ENCODE measurements at regions not wholly inside any gene's neighbourhood (a gene's known extent, or its start where the extent isn't known, plus 50 kb on each side); places are given as distances from the start of the nearest gene placed in this dataset.

- Histone ChIP-seq H3K36me3 (ENCODE audit: insufficient read depth, low read length) (peaks cover 22% of the 10 kb centered on the region; the same call in 1 of the 2 replicates), H2AFZ (ENCODE audit: low read length) (no peak overlapping the region), H4K20me1 (ENCODE audit: insufficient read depth, low read length) (no peaks in the 10 kb centered on the region), H3K27ac (ENCODE audit: low read depth, low read length, poor library complexity, severe bottlenecking) (no peak overlapping the region), H3K4me3 (ENCODE audit: low read depth, low read length, poor library complexity, severe bottlenecking) (no peak overlapping the region), H3K9me2 (ENCODE audit: insufficient read depth, low read length) (no peaks in the 10 kb centered on the region), H3K4me2 (ENCODE audit: low read length) (no peak overlapping the region), H3K4me1 (ENCODE audit: insufficient read depth, low read length, poor library complexity, severe bottlenecking) (peaks cover 27% of the 10 kb centered on the region), H3K79me2 (ENCODE audit: insufficient read depth, low read depth, low read length) (peaks cover 10% of the 10 kb centered on the region; the same call in 1 of the 2 replicates), H3K9me3 (ENCODE audit: low read length) (peaks cover 20% of the 10 kb centered on the region)
- DNase-seq (ENCODE audit: low spot score): no peak
- intact Hi-C loops (cut with micrococcal nuclease; ENCODE audit: unreplicated experiment): no loop called here
- POLR2A ChIA-PET: no interaction called here
- CTCF ChIA-PET (ENCODE audit: unreplicated experiment): no interaction called here
- no TSS peak for BruUV-seq (replicated peaks)
- TF ChIP-seq CTCF (conservative IDR thresholded peaks at IDR 0.05; ENCODE audit: low read length) (no peak), EZH2phosphoT487 (IDR thresholded peaks at IDR 0.05; ENCODE audit: borderline replicate concordance, low read depth, low read length) (no peak)
Observed at GRCh38 chr7:25944777-25945515, 207.1 kb upstream of the NFE2L3 start.

DNA sequence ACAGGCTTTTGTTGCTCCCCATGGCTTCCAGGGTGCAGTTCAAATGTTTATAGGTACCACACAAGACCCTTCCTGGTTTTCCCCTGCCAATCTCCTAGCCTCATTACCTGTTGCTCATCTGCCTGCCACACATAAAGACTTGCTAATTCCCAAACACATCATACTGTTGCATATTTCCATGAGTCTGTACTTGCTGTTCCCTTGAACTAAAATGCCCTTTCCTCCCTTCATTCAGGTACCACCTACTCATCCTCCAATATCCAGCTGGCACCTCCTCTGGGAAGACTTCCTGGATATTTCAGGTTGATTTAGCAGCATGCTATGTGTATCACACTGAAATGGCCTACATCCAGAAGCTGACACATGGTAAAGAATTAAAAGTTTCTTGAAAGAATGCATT, 206.4 kb upstream of the NFE2L3 start:
- Histone ChIP-seq H3K4me1 (ENCODE audit: insufficient read depth, low read length, poor library complexity, severe bottlenecking) (peaks cover 30% of the 10 kb centered on the region), H3K79me2 (ENCODE audit: insufficient read depth, low read depth, low read length) (peaks cover 14% of the 10 kb centered on the region; the same call in 1 of the 2 replicates), H3K9me2 (ENCODE audit: insufficient read depth, low read length) (no peaks in the 10 kb centered on the region), H4K20me1 (ENCODE audit: insufficient read depth, low read length) (no peaks in the 10 kb centered on the region), H3K4me3 (ENCODE audit: low read depth, low read length, poor library complexity, severe bottlenecking) (no peak overlapping the region), H3K9me3 (ENCODE audit: low read length) (peaks cover 20% of the 10 kb centered on the region), H3K4me2 (ENCODE audit: low read length) (no peak overlapping the region), H3K36me3 (ENCODE audit: insufficient read depth, low read length) (peaks cover 22% of the 10 kb centered on the region; the same call in 1 of the 2 replicates), H3K27ac (ENCODE audit: low read depth, low read length, poor library complexity, severe bottlenecking) (no peak overlapping the region), H2AFZ (ENCODE audit: low read length) (no peak overlapping the region)
- intact Hi-C loops (cut with micrococcal nuclease; ENCODE audit: unreplicated experiment): no loop called here
- ChIA-PET POLR2A (no interaction called here), CTCF (ENCODE audit: unreplicated experiment) (no interaction called here)
- DNase-seq (ENCODE audit: low spot score): no peak
- no TSS peak for BruUV-seq (replicated peaks)
- TF ChIP-seq CTCF (conservative IDR thresholded peaks at IDR 0.05; ENCODE audit: low read length): no peak
- TF ChIP-seq EZH2phosphoT487 (IDR thresholded peaks at IDR 0.05; ENCODE audit: borderline replicate concordance, low read depth, low read length): no peak

GRCh38 chr7:25946181-25946580, 205.8 kb upstream of the NFE2L3 start:
- Histone ChIP-seq H4K20me1 (ENCODE audit: insufficient read depth, low read length) (no peaks in the 10 kb centered on the region), H3K4me3 (ENCODE audit: low read depth, low read length, poor library complexity, severe bottlenecking) (no peak overlapping the region), H3K9me2 (ENCODE audit: insufficient read depth, low read length) (no peaks in the 10 kb centered on the region), H3K4me1 (ENCODE audit: insufficient read depth, low read length, poor library complexity, severe bottlenecking) (peaks cover 30% of the 10 kb centered on the region), H3K79me2 (ENCODE audit: insufficient read depth, low read depth, low read length) (peaks cover 14% of the 10 kb centered on the region; the same call in 1 of the 2 replicates), H3K27ac (ENCODE audit: low read depth, low read length, poor library complexity, severe bottlenecking) (no peak overlapping the region), H2AFZ (ENCODE audit: low read length) (no peak overlapping the region), H3K36me3 (ENCODE audit: insufficient read depth, low read length) (peaks cover 22% of the 10 kb centered on the region; the same call in 1 of the 2 replicates), H3K9me3 (ENCODE audit: low read length) (peaks cover 20% of the 10 kb centered on the region), H3K4me2 (ENCODE audit: low read length) (no peak overlapping the region)
- no peak for TF ChIP-seq CTCF (conservative IDR thresholded peaks at IDR 0.05; ENCODE audit: low read length)
- CTCF ChIA-PET (ENCODE audit: unreplicated experiment): no interaction called here
- intact Hi-C loops (cut with micrococcal nuclease; ENCODE audit: unreplicated experiment): no loop called here
- no peak for DNase-seq (ENCODE audit: low spot score)
- no TSS peak for BruUV-seq (replicated peaks)
- POLR2A ChIA-PET: interaction anchor here (1.5 kb wide), 1 partner anchor 124 kb away, joined by 3 read pairs; no protein-coding TSS in a partner anchor

Measured in OCI-LY7 (cell line).